ENCODE measurements at regions not wholly inside any gene's neighbourhood (a gene's known extent, or its start where the extent isn't known, plus 50 kb on each side); places are given as distances from the start of the nearest gene placed in this dataset.

DNA sequence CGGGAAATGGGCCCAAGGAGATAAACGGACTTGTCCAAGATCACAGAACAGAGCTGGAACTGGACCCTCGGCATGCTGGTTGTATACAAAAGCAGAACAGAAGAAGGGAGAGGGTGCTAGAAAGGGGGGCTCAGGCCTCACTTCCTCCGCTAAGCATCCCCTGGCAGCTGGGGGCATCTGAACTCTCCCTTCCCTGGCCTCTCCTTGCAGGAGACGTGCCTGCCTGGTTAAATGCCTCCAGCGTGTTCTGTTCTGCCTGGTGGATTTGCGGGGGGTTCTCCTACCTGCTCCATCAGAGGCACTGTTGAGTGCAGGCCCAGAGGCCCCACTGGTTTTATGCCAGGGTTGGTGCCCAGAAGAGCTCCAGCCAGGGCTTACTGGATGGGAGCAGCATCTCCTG lies 124.7 kb downstream of the ZFP36L2 start:
- no peak overlapping the region for H3K4me3 ChIP-seq
- DNase-seq (ENCODE audit: low read depth, low spot score), result no peak
- RAD21 ChIA-PET (ENCODE audit: unreplicated experiment), result no interaction called here
- in situ Hi-C loops (cut with MboI), result no loop called here
- no peak overlapping the region for H2AFZ ChIP-seq (ENCODE audit: control insufficient read depth, low read depth, low read length)
- ATAC-seq, result no peak
- no peaks in the 10 kb centered on the region for H3K27me3 ChIP-seq (replicated peaks in 1 of 2; ENCODE audit: control insufficient read depth in 2 of 2, insufficient read depth in 2 of 2, low read length in 1 of 2)
- no peak overlapping the region for H3K27ac ChIP-seq (ENCODE audit: control insufficient read depth, insufficient read depth)
- intact Hi-C loops (cut with micrococcal nuclease; ENCODE audit: unreplicated experiment), result no loop called here
- CTCF ChIA-PET, result no interaction called here
- no peaks in the 10 kb centered on the region for H3K9me3 ChIP-seq (replicated peaks; ENCODE audit: control insufficient read depth, insufficient read depth, low read length)
- no peak overlapping the region for H3K4me2 ChIP-seq (ENCODE audit: control insufficient read depth, insufficient read depth)
- H4K20me1 ChIP-seq (ENCODE audit: control insufficient read depth, insufficient read depth), result no peaks in the 10 kb centered on the region
- no TSS peak for BruUV-seq (replicated peaks)
- H3K4me1 ChIP-seq (ENCODE audit: control insufficient read depth, insufficient read depth, low read length), result peaks cover 14% of the 10 kb centered on the region
- 52% methylated on average over 7 of the region's 7 CpGs for WGBS (ENCODE audit: insufficient coverage, insufficient replicate concordance, low lambda C conversion rate, missing lambda C conversion rate)
- TF ChIP-seq, protein P1, sequence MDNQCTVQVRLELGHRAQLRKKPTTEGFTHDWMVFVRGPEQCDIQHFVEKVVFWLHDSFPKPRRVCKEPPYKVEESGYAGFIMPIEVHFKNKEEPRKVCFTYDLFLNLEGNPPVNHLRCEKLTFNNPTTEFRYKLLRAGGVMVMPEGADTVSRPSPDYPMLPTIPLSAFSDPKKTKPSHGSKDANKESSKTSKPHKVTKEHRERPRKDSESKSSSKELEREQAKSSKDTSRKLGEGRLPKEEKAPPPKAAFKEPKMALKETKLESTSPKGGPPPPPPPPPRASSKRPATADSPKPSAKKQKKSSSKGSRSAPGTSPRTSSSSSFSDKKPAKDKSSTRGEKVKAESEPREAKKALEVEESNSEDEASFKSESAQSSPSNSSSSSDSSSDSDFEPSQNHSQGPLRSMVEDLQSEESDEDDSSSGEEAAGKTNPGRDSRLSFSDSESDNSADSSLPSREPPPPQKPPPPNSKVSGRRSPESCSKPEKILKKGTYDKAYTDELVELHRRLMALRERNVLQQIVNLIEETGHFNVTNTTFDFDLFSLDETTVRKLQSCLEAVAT (IDR thresholded peaks at IDR 0.05), result no peak
- TF ChIP-seq RCOR1 (conservative IDR thresholded peaks at IDR 0.05; ENCODE audit: low read depth, low read length) (no peak), SMAD5 (IDR thresholded peaks at IDR 0.05; ENCODE audit: low read depth) (no peak), SRF (IDR thresholded peaks at IDR 0.05; ENCODE audit: low read depth in 2 of 2, low read length in 2 of 2) (no peak), KDM1A (IDR thresholded peaks at IDR 0.05; ENCODE audit: borderline replicate concordance) (no peak), RUNX3 (IDR thresholded peaks at IDR 0.05; ENCODE audit: low read length) (no peak), CHD1 (IDR thresholded peaks at IDR 0.05; ENCODE audit: low read depth, low read length) (no peak), JUNB (IDR thresholded peaks at IDR 0.05) (no peak), HDAC6 (IDR thresholded peaks at IDR 0.05; ENCODE audit: unreplicated experiment) (no peak), HDGF (IDR thresholded peaks at IDR 0.05) (no peak), MEF2A (IDR thresholded peaks at IDR 0.05; ENCODE audit: insufficient read depth, low read depth, low read length) (no peak)
- TF ChIP-seq, protein P2, sequence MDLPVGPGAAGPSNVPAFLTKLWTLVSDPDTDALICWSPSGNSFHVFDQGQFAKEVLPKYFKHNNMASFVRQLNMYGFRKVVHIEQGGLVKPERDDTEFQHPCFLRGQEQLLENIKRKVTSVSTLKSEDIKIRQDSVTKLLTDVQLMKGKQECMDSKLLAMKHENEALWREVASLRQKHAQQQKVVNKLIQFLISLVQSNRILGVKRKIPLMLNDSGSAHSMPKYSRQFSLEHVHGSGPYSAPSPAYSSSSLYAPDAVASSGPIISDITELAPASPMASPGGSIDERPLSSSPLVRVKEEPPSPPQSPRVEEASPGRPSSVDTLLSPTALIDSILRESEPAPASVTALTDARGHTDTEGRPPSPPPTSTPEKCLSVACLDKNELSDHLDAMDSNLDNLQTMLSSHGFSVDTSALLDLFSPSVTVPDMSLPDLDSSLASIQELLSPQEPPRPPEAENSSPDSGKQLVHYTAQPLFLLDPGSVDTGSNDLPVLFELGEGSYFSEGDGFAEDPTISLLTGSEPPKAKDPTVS (IDR thresholded peaks at IDR 0.05; ENCODE audit: low read depth, low read length), result no peak
- TF ChIP-seq, protein P3, sequence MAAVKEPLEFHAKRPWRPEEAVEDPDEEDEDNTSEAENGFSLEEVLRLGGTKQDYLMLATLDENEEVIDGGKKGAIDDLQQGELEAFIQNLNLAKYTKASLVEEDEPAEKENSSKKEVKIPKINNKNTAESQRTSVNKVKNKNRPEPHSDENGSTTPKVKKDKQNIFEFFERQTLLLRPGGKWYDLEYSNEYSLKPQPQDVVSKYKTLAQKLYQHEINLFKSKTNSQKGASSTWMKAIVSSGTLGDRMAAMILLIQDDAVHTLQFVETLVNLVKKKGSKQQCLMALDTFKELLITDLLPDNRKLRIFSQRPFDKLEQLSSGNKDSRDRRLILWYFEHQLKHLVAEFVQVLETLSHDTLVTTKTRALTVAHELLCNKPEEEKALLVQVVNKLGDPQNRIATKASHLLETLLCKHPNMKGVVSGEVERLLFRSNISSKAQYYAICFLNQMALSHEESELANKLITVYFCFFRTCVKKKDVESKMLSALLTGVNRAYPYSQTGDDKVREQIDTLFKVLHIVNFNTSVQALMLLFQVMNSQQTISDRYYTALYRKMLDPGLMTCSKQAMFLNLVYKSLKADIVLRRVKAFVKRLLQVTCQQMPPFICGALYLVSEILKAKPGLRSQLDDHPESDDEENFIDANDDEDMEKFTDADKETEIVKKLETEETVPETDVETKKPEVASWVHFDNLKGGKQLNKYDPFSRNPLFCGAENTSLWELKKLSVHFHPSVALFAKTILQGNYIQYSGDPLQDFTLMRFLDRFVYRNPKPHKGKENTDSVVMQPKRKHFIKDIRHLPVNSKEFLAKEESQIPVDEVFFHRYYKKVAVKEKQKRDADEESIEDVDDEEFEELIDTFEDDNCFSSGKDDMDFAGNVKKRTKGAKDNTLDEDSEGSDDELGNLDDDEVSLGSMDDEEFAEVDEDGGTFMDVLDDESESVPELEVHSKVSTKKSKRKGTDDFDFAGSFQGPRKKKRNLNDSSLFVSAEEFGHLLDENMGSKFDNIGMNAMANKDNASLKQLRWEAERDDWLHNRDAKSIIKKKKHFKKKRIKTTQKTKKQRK (IDR thresholded peaks at IDR 0.05; ENCODE audit: low read depth, low read length), result no peak
- TF ChIP-seq, protein P4, sequence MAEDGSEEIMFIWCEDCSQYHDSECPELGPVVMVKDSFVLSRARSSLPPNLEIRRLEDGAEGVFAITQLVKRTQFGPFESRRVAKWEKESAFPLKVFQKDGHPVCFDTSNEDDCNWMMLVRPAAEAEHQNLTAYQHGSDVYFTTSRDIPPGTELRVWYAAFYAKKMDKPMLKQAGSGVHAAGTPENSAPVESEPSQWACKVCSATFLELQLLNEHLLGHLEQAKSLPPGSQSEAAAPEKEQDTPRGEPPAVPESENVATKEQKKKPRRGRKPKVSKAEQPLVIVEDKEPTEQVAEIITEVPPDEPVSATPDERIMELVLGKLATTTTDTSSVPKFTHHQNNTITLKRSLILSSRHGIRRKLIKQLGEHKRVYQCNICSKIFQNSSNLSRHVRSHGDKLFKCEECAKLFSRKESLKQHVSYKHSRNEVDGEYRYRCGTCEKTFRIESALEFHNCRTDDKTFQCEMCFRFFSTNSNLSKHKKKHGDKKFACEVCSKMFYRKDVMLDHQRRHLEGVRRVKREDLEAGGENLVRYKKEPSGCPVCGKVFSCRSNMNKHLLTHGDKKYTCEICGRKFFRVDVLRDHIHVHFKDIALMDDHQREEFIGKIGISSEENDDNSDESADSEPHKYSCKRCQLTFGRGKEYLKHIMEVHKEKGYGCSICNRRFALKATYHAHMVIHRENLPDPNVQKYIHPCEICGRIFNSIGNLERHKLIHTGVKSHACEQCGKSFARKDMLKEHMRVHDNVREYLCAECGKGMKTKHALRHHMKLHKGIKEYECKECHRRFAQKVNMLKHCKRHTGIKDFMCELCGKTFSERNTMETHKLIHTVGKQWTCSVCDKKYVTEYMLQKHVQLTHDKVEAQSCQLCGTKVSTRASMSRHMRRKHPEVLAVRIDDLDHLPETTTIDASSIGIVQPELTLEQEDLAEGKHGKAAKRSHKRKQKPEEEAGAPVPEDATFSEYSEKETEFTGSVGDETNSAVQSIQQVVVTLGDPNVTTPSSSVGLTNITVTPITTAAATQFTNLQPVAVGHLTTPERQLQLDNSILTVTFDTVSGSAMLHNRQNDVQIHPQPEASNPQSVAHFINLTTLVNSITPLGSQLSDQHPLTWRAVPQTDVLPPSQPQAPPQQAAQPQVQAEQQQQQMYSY (CRISPR knock-in tag; IDR thresholded peaks at IDR 0.05), result no peak
- TF ChIP-seq, protein P5, sequence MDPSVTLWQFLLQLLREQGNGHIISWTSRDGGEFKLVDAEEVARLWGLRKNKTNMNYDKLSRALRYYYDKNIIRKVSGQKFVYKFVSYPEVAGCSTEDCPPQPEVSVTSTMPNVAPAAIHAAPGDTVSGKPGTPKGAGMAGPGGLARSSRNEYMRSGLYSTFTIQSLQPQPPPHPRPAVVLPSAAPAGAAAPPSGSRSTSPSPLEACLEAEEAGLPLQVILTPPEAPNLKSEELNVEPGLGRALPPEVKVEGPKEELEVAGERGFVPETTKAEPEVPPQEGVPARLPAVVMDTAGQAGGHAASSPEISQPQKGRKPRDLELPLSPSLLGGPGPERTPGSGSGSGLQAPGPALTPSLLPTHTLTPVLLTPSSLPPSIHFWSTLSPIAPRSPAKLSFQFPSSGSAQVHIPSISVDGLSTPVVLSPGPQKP (IDR thresholded peaks at IDR 0.05; ENCODE audit: low read depth, low read length), result no peak
- SMC1A ChIA-PET (ENCODE audit: uncharacterized antibody, unreplicated experiment), result no interaction called here
- POLR2A ChIA-PET, result no interaction called here
- H3K9ac ChIP-seq (ENCODE audit: control insufficient read depth, insufficient read depth, low read length), result no peak overlapping the region
- FAIRE-seq, result no peak
- no peaks in the 10 kb centered on the region for H3K36me3 ChIP-seq (ENCODE audit: control insufficient read depth in 2 of 2, insufficient read depth in 2 of 2, low read length in 1 of 2)
- H3K79me2 ChIP-seq (ENCODE audit: control insufficient read depth, insufficient read depth, low read length), result no peaks in the 10 kb centered on the region
